A673 (cell line): ENCODE measurements at regions not wholly inside any gene's neighbourhood (a gene's known extent, or its start where the extent isn't known, plus 50 kb on each side); places are given as distances from the start of the nearest gene placed in this dataset.

Experiments
- BruUV-seq: library from RNA; stranded (reverse); fragments of 400-500 nt; replicated peaks from 2 replicates; lab custom pipeline; 2021; lab: Mats Ljungman, UMichigan
- CTCF ChIA-PET: fragments of 300-600 bp; sonication (Branson Sonifier 250); formaldehyde crosslinking; loops from one replicate; lab custom pipeline; 2022; ENCODE audit warnings: antibody characterized with exemption; lab: Charles Lee
- POLR2A ChIA-PET: fragments of 300-600 bp; sonication (Branson Sonifier 250); formaldehyde crosslinking; loops from one replicate; lab custom pipeline; 2022; ENCODE audit warnings: antibody characterized with exemption; ENCODE audit not compliant: low non-redundant PET; lab: Charles Lee
- DNase-seq: peaks from one replicate; pipeline ENCODE4 v3.0.0-alpha.2; 2015; ENCODE audit warnings: low spot score
- H3K27ac ChIP-seq: fragments of 200-600 bp; sonication (generic); 2 replicates; pipeline ENCODE4 v1.5.1; 2016; ENCODE audit warnings: mixed run types, low read depth, mild to moderate bottlenecking, mixed read lengths, antibody characterized with exemption, low read length; ENCODE audit not compliant: poor library complexity, severe bottlenecking
- H3K27me3 ChIP-seq: fragments of 200-600 bp; sonication (generic); replicated peaks from 2 replicates; pipeline ENCODE4 v1.6.1; 2017; ENCODE audit warnings: mixed run types, low read depth, mild to moderate bottlenecking, mixed read lengths, antibody characterized with exemption, low read length; ENCODE audit not compliant: insufficient read depth, poor library complexity
- H3K36me3 ChIP-seq: fragments of 200-600 bp; sonication (generic); 2 replicates; pipeline ENCODE4 v1.6.1; 2016; ENCODE audit warnings: mixed run types, mild to moderate bottlenecking, mixed read lengths, antibody characterized with exemption, low read length; ENCODE audit not compliant: insufficient read depth, poor library complexity, severe bottlenecking
- H3K4me1 ChIP-seq: fragments of 200-600 bp; sonication (generic); 2 replicates; pipeline ENCODE4 v1.6.1; 2017; ENCODE audit warnings: mixed run types, mild to moderate bottlenecking, mixed read lengths, antibody characterized with exemption, low read length; ENCODE audit not compliant: insufficient read depth, poor library complexity, severe bottlenecking
- H3K4me3 ChIP-seq: fragments of 200-600 bp; sonication (generic); 2 replicates; pipeline ENCODE4 v1.5.1; 2016; ENCODE audit warnings: low read depth, mixed run types, mild to moderate bottlenecking, mixed read lengths, low read length; ENCODE audit not compliant: poor library complexity, severe bottlenecking
- H3K9me3 ChIP-seq: fragments of 200-600 bp; sonication (generic); 2 replicates; pipeline ENCODE4 v1.6.1; 2016; ENCODE audit warnings: mixed run types, low read depth, mild to moderate bottlenecking, mixed read lengths, antibody characterized with exemption, low read length; ENCODE audit not compliant: poor library complexity, severe bottlenecking
- EZH2 ChIP-seq: fragments of 200-600 bp; sonication (generic); IDR thresholded peaks from 2 replicates; pipeline ENCODE4 v1.6.1; 2017; ENCODE audit warnings: borderline replicate concordance, low read depth, mild to moderate bottlenecking, mixed read lengths, antibody characterized with exemption, low read length; ENCODE audit not compliant: poor library complexity, severe bottlenecking
- intact Hi-C: fragments of 100-400 bp; cut with micrococcal nuclease; formaldehyde crosslinking; loops from one replicate; pipeline ENCODE4 v1.10.0; 2022; ENCODE audit not compliant: unreplicated experiment
- TF ChIP-seq, protein P1 (sequence below): fragments of 300-800, 200-600 bp; sonication (generic); conservative IDR thresholded peaks from 2 replicates; pipeline ENCODE4 v1.5.1; 2017; ENCODE audit warnings: low read depth, mild to moderate bottlenecking, antibody characterized with exemption, low read length, moderate library complexity, mixed read lengths

DNA sequence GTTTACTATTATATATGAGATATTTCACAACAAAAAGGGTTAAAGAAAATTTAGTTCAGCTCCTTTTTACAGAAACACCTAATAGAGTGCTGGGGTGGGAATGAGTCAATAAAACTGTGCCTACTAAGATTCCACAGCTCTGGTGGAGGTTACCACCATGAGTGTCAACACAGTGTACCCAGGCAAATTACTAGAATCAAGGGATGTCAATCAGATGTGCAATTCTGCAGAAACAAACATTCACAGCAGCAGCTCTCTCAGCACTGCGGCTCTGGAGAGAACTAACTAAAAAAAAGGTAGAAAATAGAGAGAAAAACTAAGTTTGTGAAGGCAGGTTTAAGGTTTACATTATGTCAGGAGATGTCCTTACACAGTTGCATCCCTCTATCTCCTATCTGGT, 1313.0 kb downstream of the MAT2B start:
- intact Hi-C loops = no loop called here
- H3K27me3 ChIP-seq = peaks cover 5% of the 10 kb centered on the region
- BruUV-seq = no TSS peak
- ChIA-PET POLR2A (no interaction called here), CTCF (no interaction called here)
- H3K4me3 ChIP-seq = no peak overlapping the region
- no peaks in the 10 kb centered on the region for H3K4me1 ChIP-seq
- H3K36me3 ChIP-seq = no peaks in the 10 kb centered on the region
- H3K9me3 ChIP-seq = no peaks in the 10 kb centered on the region
- no peak for DNase-seq
- TF ChIP-seq, protein P1, sequence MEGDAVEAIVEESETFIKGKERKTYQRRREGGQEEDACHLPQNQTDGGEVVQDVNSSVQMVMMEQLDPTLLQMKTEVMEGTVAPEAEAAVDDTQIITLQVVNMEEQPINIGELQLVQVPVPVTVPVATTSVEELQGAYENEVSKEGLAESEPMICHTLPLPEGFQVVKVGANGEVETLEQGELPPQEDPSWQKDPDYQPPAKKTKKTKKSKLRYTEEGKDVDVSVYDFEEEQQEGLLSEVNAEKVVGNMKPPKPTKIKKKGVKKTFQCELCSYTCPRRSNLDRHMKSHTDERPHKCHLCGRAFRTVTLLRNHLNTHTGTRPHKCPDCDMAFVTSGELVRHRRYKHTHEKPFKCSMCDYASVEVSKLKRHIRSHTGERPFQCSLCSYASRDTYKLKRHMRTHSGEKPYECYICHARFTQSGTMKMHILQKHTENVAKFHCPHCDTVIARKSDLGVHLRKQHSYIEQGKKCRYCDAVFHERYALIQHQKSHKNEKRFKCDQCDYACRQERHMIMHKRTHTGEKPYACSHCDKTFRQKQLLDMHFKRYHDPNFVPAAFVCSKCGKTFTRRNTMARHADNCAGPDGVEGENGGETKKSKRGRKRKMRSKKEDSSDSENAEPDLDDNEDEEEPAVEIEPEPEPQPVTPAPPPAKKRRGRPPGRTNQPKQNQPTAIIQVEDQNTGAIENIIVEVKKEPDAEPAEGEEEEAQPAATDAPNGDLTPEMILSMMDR = no peak
- TF ChIP-seq EZH2 = no peak
- H3K27ac ChIP-seq = no peak overlapping the region

DNA sequence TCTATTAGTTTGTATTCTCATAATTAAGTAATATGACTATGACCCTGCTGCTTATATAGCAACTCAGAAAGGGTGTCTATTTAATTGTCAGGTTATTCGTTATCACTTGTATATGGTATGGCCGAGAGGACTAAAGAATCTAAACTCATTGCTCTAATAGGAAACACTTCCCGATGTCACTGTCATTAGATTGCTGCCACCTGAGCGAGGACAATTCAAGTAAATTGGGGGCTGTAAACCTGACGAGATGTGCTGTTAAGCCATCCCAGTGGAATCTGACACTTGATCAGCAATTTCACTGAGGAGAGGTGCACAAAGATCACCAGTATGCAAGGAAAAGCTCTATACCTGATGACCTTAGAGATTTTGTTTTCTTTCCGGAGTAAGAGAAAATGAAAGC, 1319.3 kb downstream of the MAT2B start:
- ChIA-PET CTCF (no interaction called here), POLR2A (no interaction called here)
- intact Hi-C loops = no loop called here
- H3K4me1 ChIP-seq = no peaks in the 10 kb centered on the region
- H3K9me3 ChIP-seq = no peaks in the 10 kb centered on the region
- TF ChIP-seq, protein P1 = no peak
- TF ChIP-seq EZH2 = no peak
- no peak for DNase-seq
- H3K4me3 ChIP-seq = no peak overlapping the region
- H3K27ac ChIP-seq = no peak overlapping the region
- no TSS peak for BruUV-seq
- no peaks in the 10 kb centered on the region for H3K27me3 ChIP-seq
- no peaks in the 10 kb centered on the region for H3K36me3 ChIP-seq

DNA sequence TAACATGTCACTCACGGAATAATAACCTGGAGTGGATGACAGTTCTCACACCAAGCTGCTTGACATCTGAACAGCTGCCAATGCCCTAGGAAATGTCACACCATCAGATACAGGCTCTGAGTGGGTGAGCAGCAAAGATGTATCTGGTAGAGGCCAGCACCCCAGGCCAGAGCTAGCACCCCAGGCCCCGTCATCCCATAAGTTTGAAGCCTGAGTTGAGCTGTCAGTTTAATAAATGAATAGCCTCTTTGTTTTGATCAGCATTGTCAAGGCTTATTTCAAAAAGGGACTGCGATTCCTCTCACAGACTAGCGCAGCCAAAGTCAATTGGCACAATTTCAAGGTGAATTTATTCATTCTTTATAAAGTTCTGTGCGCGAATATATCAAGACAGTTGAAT, 1327.1 kb downstream of the MAT2B start:
- BruUV-seq = no TSS peak
- TF ChIP-seq EZH2 = no peak
- TF ChIP-seq, protein P1 = no peak
- POLR2A ChIA-PET = no interaction called here
- Histone ChIP-seq H3K36me3 (no peaks in the 10 kb centered on the region), H3K9me3 (no peaks in the 10 kb centered on the region), H3K4me3 (no peak overlapping the region), H3K4me1 (no peaks in the 10 kb centered on the region), H3K27ac (no peak overlapping the region), H3K27me3 (no peaks in the 10 kb centered on the region)
- no peak for DNase-seq
- CTCF ChIA-PET = no interaction called here
- intact Hi-C loops = no loop called here
